GM19324 (cell line): ENCODE measurements at regions not wholly inside any gene's neighbourhood (a gene's known extent, or its start where the extent isn't known, plus 50 kb on each side); places are given as distances from the start of the nearest gene placed in this dataset.

Experiments
- ATAC-seq: cut with Tn5 transposase; IDR thresholded peaks from one replicate; pipeline ENCODE4 v1.9.1; 2021; ENCODE audit warnings: mild to moderate bottlenecking, moderate library complexity; ENCODE audit not compliant: unreplicated experiment, low FRiP score

DNA sequence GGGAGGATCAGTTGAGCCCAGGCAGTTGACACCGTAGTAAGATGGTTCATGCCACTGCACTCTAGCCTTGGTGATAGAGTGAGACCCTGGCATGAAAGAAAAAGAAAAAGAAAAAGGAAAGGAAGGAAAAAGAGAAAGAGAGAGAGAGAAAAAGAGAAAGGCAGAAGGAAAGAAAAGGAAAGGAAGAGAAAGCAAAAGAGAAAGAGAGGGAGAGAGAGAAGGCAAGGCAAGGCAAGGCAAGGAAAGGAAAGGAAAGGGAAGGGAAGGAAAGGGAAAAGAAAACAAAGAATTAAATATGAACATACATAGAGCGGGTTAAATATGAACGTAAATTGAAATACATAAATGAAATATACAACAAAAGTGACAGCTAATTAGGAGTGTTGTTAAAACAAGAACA, 167.5 kb upstream of the SETBP1 start:
- no peak for ATAC-seq

DNA sequence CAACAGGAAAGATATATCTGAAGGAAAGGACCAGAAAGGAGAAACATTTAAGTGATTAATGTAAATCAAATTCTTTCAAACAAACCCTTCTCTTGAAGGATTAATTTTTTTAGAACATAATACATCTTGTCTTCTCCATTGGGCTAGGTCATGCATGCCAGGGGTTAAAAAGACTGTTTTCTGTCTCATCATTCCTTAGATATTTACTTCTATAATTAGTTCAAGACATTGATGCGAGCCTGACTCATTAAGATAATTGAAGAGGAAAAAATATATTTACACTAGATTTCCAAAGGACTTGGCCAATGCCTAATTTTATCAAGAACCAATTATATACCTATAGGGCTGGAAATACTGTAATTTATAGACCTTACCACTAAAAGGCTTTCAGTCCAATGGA, 166.6 kb upstream of the SETBP1 start:
- ATAC-seq: no peak

DNA sequence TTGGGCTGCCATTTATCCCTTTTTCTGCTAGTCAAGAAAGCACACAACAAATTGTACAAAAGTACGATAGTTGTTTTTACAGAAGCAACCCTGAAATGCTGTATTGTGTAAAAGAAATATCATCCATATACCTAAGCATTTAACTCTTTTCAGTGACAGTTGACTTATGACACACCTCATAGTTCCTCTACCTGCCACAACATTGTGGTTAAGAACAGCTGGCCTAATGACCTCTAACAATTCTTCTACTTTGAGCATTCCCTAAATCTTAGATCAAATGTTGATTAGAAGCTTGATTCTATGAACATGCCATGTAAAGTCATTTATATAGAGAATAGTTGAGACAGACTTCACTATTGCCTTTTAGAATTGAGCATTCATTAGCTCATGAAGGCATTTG, 165.9 kb upstream of the SETBP1 start:
- ATAC-seq: no peak

DNA sequence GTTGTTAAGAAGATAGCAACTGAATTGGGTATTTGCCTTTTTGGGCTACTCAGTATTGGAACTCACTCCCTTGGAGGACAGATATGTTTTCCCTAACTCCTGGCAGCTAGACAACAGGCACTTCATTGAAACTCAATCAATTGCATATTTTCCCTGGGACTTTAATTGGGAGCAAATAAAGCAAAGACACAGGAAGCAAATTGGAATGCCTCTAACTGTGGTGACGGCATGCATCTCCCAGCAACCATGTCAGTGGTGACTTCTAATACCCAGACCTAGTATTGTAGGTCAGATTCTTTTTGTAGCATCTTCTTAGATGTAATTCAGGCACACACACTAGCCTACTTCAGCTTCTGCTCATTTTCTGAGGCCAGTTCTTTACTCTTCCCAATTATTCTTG, 164.2 kb upstream of the SETBP1 start:
- ATAC-seq: no peak

DNA sequence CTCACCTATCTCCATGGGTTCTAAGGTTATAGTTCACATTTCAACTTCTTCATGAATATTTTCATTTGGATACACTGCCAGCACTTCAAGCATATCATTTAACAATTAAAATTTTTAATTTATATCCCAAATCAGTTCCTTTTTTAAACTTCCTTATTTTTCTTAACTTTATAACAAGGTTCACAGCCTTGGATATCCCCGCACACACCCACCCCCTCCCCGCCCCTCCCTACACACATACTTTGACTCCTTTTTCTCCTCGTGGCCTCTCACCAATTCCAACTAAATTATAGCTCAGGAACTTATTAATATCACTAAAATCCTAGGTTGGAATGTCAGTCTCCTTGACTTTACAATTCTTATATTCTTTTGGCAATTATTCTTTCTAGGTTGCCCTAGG, 163.6 kb upstream of the SETBP1 start:
- ATAC-seq: no peak

DNA sequence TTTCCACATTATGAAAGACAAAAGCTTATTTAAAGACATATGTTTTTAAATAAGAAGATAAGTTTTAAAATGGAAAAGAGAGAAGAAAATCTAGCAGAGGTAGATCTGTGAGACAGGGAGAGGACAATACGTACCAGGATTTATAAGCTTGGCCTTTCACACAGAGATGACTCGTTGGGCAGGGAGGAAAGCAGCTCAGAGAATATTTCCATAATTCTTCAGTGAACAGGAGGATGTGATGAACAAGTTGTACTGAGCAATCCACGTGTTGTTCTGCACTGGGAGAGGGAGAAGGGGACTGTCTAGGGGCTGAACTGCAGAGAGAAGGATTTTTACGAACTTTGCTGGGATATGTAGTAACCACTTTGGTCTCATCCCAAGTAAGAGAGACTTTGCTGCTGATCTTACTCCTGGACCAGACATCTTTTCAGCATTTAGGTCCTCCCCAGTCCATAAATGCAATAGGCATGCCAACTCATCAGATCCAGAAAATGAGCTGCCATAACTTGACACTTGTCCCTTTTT, 162.5 kb upstream of the SETBP1 start:
- ATAC-seq: no peak

DNA sequence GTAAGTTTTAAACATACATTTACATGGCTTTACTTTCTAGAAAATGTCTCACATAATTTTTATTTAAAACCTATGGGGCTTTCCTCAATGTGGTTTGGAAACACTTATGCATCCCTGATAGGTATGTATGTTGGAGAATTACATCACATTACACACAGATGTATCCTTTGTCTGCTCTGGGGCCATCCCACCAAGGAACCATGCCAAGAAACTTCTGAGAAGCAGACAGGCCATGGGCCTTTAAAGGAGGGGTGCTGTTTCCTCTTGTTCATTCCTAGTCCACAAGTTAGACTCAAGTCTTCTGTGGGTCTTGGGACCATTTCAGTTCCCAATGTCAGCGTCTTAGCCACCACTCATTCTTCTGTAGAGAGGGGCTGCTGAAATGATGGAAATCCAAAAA, 162.0 kb upstream of the SETBP1 start:
- ATAC-seq: no peak

DNA sequence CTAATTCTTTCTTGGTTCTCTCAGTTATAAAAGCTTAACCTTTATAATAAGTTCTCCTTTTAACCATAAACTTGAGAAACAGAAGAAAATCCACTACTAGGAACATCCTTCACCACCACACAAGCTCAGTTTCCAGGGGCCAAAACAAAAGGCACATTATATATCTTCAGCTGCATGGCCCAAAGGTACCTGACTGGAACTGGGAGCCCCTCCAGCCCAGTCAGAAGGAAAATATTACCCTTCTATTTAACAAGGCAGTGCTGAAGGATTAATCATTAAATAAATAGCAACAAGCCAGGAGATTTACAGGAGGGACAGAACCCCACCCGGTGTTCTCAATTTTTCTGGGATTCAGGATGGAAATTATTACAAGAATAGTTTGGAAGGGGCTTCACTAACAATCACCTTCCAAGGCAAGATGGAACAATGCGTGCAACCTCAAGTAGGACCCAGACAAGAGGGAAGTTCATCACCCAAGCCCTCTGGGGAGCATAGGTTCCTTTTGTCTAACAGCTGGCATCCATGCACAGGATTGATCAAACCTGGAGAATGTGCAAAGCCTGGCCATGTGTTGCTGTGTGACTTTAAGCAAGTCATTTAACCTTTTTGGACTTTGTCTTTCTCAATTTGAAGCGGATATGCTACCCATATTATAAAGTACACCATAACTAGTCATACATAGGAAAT, 159.6 kb upstream of the SETBP1 start:
- ATAC-seq: no peak

DNA sequence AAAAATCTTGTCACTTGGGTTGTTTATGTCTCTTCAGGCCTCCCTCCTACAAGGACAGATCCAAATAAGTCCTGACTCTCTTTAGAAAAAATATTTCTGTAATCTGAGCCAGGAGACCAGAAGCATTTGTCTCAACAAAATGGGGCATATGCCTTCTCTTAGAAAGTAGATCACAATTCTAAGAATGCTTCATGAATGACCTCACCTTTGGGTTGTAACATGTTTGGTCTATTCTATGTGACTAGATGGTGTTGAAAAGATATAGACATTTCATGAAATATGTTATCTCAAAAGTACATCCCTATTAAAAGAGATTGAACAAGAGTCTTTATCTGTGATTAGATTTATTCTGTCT, 159.0 kb upstream of the SETBP1 start:
- ATAC-seq: no peak

DNA sequence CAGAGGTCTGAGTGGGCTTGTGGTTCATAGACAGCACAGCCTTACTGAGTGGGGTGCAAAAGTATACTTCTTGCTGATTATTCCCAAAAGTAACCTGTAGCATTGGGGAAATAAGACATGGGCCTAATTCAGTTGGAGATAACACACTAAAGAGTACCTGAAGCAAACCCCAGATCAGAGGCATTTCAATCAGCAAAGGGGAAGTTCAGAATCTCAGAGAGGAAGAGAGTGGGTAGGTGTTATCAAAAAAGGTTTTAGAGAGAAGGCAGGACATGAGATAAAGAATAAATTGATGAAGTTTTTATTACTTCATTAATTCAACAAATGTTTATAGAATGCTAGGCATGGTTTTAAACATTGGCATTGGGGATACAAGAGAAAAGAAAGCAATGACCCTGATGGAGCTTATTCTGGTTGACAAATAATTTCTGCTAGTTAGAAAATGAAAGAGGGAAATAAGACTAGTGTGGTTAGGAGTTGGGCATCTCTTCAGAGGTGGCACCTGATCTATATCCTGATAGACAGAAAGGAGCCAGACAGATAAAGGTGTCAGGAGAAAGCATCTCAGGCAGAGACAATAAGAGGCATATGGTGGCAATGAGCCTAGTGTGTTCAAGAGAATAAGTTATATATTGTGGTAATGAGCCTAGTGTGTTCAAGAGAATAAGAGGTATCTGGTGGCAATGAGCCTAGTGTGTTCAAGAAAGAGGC, 153.8 kb upstream of the SETBP1 start:
- no peak for ATAC-seq

DNA sequence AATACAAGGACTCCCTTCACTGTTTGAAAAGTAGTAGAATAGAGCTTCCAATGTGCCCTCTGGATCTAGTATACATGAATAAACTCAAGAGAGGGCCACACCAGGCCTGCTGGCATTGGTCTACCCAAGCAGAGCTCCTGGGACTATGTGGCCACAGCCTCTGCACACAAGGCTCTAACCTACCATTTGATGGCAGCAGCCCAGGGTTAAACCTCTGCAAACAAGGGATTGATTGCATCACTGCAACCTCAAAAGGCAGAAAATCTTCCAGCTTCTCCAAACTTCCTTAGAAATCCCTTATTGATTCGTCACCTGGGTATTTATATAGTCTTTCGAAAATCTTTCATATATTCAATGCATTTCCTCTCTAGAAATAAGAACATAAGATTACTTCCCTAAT, 147.6 kb upstream of the SETBP1 start:
- ATAC-seq: no peak

DNA sequence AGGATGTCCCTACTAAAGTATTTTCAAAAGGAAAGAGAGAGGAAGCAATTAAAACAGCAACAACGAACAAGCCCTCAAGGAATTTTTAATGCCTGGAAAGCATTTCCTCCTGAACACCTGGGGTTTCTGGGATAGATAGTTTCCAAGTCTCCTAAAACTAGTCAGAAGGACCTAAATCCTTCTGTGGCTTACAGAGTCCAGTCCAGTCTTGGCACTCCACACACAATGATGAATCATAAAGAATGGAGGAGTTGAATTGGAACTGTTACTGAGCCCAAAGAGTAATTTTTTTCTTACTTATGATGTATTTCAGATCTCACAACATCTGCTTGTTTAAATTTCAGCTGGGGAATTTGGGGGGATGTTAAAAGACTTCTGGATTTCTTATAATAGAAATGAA, 144.6 kb upstream of the SETBP1 start:
- no peak for ATAC-seq

DNA sequence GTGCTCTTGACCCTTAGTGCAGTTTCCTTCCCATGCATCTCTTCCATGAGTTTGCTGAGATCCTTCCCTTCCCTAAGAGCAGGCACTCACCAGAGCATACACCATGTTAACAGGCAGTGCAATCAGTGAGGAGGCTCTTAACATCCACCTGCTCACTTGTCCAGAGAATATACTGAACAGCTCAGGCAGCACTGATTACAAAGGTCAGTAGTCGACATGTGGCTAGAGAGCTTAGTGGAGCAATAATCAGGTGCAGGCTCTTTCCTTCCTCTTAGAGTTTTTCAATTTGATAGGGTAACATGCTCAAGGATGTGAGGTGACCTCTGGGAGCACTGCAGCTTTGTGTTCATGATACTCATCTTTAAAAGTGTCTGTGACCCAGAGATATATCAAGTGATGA, 144.1 kb upstream of the SETBP1 start:
- no peak for ATAC-seq

DNA sequence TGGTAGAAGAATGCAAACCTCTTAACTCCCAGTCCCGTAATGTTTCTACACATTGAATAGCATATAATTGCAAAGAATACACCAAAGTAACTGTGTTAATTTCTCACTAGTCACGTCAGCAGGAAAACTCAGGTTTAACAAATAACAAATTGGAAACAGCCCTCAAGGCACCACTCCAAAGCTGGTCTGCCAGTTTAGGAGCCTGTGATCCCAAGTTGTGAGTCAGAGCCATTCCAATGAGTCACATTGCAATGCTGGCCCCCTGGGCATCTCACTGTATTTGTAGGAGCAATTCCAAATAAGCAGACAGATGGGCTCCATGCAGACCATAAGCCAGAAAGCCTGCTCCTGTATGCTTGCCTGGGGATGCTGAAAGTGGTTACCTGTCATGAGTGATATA, 143.2 kb upstream of the SETBP1 start:
- ATAC-seq: no peak

DNA sequence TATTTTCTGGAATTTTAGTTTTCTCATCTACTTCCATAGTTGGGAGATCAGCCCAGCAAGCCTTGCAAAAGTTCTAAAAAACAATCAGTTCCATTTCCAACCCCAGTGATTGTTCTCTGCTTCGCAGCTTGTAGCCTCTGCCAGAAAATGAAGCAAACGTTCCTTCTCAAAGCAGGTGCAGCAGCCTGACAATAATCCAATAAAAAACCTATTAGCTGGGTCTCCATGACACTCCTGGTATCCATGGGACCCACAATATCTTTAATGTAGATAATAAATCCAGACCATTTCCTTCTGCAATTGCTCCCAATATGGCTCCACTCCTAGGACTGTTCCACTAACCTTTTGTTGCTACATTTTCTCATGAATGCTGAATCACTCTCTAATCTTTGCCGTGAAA, 140.8 kb upstream of the SETBP1 start:
- no peak for ATAC-seq

DNA sequence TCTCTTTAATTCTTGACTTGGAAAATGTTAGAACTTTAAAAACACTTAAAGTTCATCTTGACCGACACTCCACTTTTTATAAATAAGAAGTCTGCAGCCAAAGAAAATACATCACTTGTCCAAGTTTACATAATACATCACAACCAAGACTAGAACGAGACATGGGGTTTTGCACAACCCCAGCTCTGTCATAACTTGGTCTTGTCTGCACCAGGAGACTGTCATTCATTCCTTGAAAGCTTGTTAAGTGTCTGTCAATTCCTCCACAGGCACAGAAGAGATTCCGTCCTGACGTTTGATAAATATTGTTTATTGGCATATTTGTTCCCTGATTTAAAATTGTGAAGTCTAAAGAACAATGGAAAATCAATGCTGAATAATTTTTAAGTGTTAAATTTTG, 139.5 kb upstream of the SETBP1 start:
- no peak for ATAC-seq

DNA sequence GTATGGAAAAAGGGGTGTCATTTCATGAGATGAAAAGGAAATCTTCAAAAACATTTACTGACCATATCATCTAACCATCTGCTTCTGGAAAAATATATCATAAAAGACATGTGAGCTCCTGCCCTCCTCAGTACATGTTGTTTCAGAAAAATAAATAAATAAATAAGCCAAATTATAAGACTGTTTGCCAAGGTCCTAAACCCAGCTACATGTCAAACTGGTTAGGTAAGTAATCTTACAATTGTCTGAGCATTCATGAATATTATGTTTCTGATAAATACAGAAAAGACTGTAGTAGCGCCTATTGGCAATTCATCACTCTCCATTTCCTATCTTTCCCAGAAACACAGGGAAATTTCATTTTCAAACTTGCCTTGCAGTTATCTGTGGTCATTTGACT, 138.9 kb upstream of the SETBP1 start:
- no peak for ATAC-seq

DNA sequence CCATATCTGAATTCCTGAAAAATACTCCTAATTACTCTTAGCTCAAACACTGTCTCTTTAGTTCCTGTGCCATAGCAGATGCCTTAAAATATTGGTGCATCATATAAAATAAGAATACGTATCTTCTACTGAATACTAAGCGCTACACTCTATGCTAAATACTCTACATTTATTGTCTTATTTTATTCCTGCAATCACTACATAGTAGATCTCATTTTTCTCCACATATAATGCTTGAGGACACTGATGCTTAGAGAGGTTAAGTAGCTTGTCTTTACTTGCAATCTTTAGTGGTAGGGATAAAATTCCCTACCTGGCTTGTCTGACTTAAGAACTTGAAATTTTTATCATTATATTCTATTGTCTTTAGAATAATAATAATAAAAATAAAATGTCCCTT, 137.3 kb upstream of the SETBP1 start:
- ATAC-seq: no peak

DNA sequence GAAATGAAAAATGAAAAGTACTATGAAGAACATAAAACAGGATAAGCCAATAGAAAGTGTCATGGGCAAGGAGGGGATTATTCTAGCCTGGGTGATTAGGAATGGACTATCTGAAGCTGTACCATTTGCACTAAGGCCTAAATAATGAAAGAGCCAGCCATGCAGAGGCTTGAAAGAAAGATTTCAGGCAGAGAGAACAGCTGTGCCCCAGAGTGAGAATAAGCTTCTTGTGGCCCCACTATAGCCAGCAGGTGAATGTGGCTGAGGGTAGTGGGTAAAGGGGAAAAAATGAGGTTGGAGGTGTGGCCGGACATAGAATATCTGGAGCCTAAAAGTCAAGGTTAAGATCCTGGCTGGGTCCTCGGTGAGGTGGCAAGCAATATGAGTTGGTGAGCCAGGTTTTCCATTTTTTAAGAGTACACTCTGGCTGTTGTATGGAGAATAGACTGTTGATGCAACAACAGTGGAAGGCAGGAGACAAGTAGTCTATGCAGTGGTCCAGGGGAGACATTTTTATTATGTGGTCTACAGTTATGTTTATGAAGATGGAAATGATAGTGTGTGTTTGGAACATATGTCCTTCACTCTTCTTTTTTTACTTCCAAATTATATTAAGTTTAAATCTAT, 135.2 kb upstream of the SETBP1 start:
- no peak for ATAC-seq

DNA sequence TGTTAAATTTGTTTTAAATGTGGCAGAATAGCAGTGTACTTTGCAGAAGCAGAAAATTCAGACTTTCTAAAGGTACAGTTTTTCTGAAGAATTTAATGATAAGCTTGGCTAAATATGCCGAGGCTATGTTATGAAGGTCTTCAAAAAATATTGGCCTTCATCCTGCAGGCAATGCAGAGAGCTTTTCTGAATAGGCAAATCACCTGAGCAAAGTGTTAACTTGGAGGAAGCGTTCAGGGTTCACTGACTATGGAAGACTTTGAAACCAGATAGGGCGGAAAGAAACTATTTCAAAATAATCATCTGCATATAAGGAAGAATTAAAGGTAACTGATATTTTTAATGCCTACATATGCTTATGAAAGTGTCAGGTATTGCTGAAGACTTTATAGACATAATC, 133.7 kb upstream of the SETBP1 start:
- ATAC-seq: no peak

DNA sequence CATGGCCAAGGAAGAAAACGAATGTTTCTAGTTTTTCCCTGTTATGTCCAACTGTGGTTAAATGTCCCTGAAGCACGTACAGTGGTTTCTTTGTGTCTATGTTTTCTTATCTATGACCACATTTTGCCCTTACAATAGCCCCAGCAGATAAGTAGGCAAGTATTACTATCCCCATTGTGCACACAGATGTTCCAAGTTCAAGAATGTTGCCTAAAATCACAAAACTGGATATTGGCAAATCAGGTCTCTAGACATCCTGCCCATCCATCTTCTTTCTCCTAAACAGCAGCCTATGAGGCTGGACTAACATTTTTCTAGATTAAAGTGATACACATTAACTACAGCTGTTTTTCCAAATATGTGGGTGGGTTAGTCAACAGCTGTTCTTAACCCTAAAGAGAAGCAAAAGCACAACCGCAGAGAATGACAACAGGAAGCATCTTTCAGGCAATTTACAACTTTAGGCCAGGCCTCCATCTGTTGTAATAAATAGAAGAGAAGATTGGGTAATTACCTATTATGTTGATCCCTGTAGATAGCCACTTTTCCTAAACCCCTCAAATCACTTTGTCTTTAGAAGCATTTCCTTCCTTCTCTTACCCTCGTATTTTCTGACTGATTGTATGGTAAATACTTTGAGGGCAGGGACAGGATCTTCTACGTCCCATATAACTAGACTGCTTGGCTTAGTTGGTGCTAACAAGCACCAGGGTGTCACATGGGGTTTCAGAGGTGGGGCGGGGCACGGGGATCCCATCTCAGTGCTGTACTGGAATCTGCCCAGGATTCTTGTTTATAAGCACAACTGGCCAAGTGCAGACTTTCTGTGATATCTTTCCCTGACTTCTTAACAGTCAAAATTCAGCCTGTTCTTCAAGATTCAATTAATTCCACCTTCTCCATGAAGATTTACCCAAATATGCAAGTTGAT, 132.1 kb upstream of the SETBP1 start:
- ATAC-seq: no peak
